Type B pancreatic cell (in vitro differentiated cells): ENCODE measurements at regions not wholly inside any gene's neighbourhood (a gene's known extent, or its start where the extent isn't known, plus 50 kb on each side); places are given as distances from the start of the nearest gene placed in this dataset.

Experiments
- DNase-seq: peaks from one replicate; pipeline ENCODE4 v3.0.0; 2021; ENCODE audit warnings: mixed read lengths; ENCODE audit not compliant: unreplicated experiment; ENCODE audit errors: extremely low spot score
- H3K27ac Mint-ChIP-seq: 2 replicates; pipeline ENCODE4 v1.8.0; 2021; ENCODE audit warnings: mild to moderate bottlenecking, mixed read lengths
- H3K27me3 Mint-ChIP-seq: 2 replicates; pipeline ENCODE4 v1.8.0; 2021; ENCODE audit warnings: mixed read lengths
- H3K36me3 Mint-ChIP-seq: 2 replicates; pipeline ENCODE4 v1.8.0; 2021; ENCODE audit warnings: mixed read lengths
- H3K4me1 Mint-ChIP-seq: one replicate; pipeline ENCODE4 v1.8.0; 2021; ENCODE audit warnings: mixed read lengths; ENCODE audit not compliant: unreplicated experiment
- H3K4me3 Mint-ChIP-seq: 2 replicates; pipeline ENCODE4 v1.8.0; 2021; ENCODE audit warnings: mild to moderate bottlenecking, mixed read lengths
- H3K9me3 Mint-ChIP-seq: 2 replicates; pipeline ENCODE4 v1.8.0; 2021; ENCODE audit warnings: mixed read lengths
- CTCF ChIP-seq: fragments of 200-600 bp; sonication (generic); conservative IDR thresholded peaks from 2 replicates; pipeline ENCODE4 v1.5.0; 2021; ENCODE audit warnings: antibody characterized with exemption, mild to moderate bottlenecking

- Mint-ChIP-seq H3K9me3 (peaks cover 3% of the 10 kb centered on the region), H3K4me1 (peaks cover 17% of the 10 kb centered on the region), H3K27me3 (no peaks in the 10 kb centered on the region), H3K36me3 (no peaks in the 10 kb centered on the region), H3K4me3 (no peak overlapping the region), H3K27ac (no peak overlapping the region)
- no peak for TF ChIP-seq CTCF
- DNase-seq: no peak
These were observed 244.2 kb upstream of the GK2 start for GRCh38 chr4:79652232-79652631.

- Mint-ChIP-seq H3K27ac (no peak overlapping the region), H3K27me3 (no peaks in the 10 kb centered on the region), H3K36me3 (no peaks in the 10 kb centered on the region), H3K9me3 (peaks cover 3% of the 10 kb centered on the region), H3K4me3 (no peak overlapping the region), H3K4me1 (peaks cover 17% of the 10 kb centered on the region)
- no peak for TF ChIP-seq CTCF
- no peak for DNase-seq
These were observed 243.4 kb upstream of the GK2 start for GRCh38 chr4:79651456-79651855.

- Mint-ChIP-seq H3K4me3 (no peak overlapping the region), H3K27me3 (no peaks in the 10 kb centered on the region), H3K36me3 (no peaks in the 10 kb centered on the region), H3K27ac (no peak overlapping the region), H3K4me1 (peaks cover 17% of the 10 kb centered on the region), H3K9me3 (peaks cover 3% of the 10 kb centered on the region)
- no peak for DNase-seq
- no peak for TF ChIP-seq CTCF
These were observed 242.9 kb upstream of the GK2 start for GRCh38 chr4:79650794-79651431.

GRCh38 chr4:79650217-79650616 lies 242.2 kb upstream of the GK2 start:
- Mint-ChIP-seq H3K36me3 (no peaks in the 10 kb centered on the region), H3K4me1 (peaks cover 21% of the 10 kb centered on the region), H3K4me3 (no peak overlapping the region), H3K9me3 (peaks cover 3% of the 10 kb centered on the region), H3K27me3 (no peaks in the 10 kb centered on the region), H3K27ac (no peak overlapping the region)
- TF ChIP-seq CTCF: no peak
- DNase-seq: no peak

GRCh38 chr4:79645942-79646341 lies 237.9 kb upstream of the GK2 start:
- no peak for TF ChIP-seq CTCF
- H3K9me3 Mint-ChIP-seq: peaks cover 3% of the 10 kb centered on the region
- no peak overlapping the region for H3K27ac Mint-ChIP-seq
- DNase-seq: no peak
- H3K4me3 Mint-ChIP-seq: no peak overlapping the region
- no peaks in the 10 kb centered on the region for H3K27me3 Mint-ChIP-seq
- H3K36me3 Mint-ChIP-seq: no peaks in the 10 kb centered on the region
- H3K4me1 Mint-ChIP-seq: peaks cover 8% of the 10 kb centered on the region

- no peaks in the 10 kb centered on the region for H3K36me3 Mint-ChIP-seq
- no peak overlapping the region for H3K27ac Mint-ChIP-seq
- no peak overlapping the region for H3K4me3 Mint-ChIP-seq
- no peaks in the 10 kb centered on the region for H3K4me1 Mint-ChIP-seq
- H3K27me3 Mint-ChIP-seq: no peaks in the 10 kb centered on the region
- no peak for TF ChIP-seq CTCF
- H3K9me3 Mint-ChIP-seq: no peaks in the 10 kb centered on the region
- DNase-seq: no peak
These were observed 230.7 kb upstream of the GK2 start for GRCh38 chr4:79638735-79639134.
